ENCODE measurements at regions not wholly inside any gene's neighbourhood (a gene's known extent, or its start where the extent isn't known, plus 50 kb on each side); places are given as distances from the start of the nearest gene placed in this dataset.

DNA sequence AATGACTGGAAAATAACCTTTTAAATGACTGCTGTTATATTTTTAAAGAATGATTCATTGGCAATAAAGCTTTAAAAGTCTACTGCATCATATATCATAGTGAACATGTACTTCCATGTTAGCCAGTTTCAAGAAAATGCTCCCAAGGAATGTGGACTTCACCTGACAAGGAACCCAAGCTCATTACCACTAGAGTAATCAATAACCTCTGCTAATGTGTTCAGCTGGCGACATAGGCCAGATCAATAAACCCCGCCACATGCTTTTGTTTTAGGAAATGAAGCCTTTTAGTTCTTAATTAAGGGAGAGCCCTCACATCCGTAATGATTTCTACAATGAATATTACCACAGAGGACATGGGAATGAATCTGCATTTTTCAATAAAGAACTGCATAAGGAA, 1219.9 kb upstream of the CNTN5 start:
- ChIA-PET SMC1A (ENCODE audit: uncharacterized antibody, unreplicated experiment) (no interaction called here), RAD21 (ENCODE audit: unreplicated experiment) (no interaction called here), POLR2A (no interaction called here), CTCF (interaction anchor here (0.6 kb wide), 1 partner anchor 1162 kb away, joined by 3 read pairs; no protein-coding TSS in a partner anchor)
- H3K4me1 ChIP-seq (ENCODE audit: control insufficient read depth, insufficient read depth, low read length), result no peaks in the 10 kb centered on the region
- H3K79me2 ChIP-seq (ENCODE audit: control insufficient read depth, insufficient read depth, low read length), result no peaks in the 10 kb centered on the region
- H3K4me3 ChIP-seq, result no peak overlapping the region
- WGBS (ENCODE audit: insufficient coverage, insufficient replicate concordance, low lambda C conversion rate, missing lambda C conversion rate), result 12% methylated on average over 3 of the region's 3 CpGs
- no peak for ATAC-seq
- H3K27ac ChIP-seq (ENCODE audit: control insufficient read depth, insufficient read depth), result no peak overlapping the region
- no peak overlapping the region for H3K9ac ChIP-seq (ENCODE audit: control insufficient read depth, insufficient read depth, low read length)
- no peak for FAIRE-seq
- no peaks in the 10 kb centered on the region for H3K9me3 ChIP-seq (replicated peaks; ENCODE audit: control insufficient read depth, insufficient read depth, low read length)
- no peak overlapping the region for H2AFZ ChIP-seq (ENCODE audit: control insufficient read depth, low read depth, low read length)
- in situ Hi-C loops (cut with MboI), result no loop called here
- BruUV-seq (replicated peaks), result no TSS peak
- DNase-seq (ENCODE audit: low read depth, low spot score), result no peak
- no peaks in the 10 kb centered on the region for H3K27me3 ChIP-seq (replicated peaks in 1 of 2; ENCODE audit: control insufficient read depth in 2 of 2, insufficient read depth in 2 of 2, low read length in 1 of 2)
- intact Hi-C loops (cut with micrococcal nuclease; ENCODE audit: unreplicated experiment), result no loop called here
- H3K4me2 ChIP-seq (ENCODE audit: control insufficient read depth, insufficient read depth), result no peak overlapping the region
- no peaks in the 10 kb centered on the region for H4K20me1 ChIP-seq (ENCODE audit: control insufficient read depth, insufficient read depth)
- TF ChIP-seq BMI1 (IDR thresholded peaks at IDR 0.05; ENCODE audit: borderline replicate concordance) (no peak), TCF12 (IDR thresholded peaks at IDR 0.05; ENCODE audit: low read depth, low read length) (no peak), SPI1 (IDR thresholded peaks at IDR 0.05; ENCODE audit: borderline replicate concordance, insufficient read depth, low read depth, low read length) (no peak)
- H3K36me3 ChIP-seq (ENCODE audit: control insufficient read depth in 2 of 2, insufficient read depth in 2 of 2, low read length in 1 of 2), result no peaks in the 10 kb centered on the region

DNA sequence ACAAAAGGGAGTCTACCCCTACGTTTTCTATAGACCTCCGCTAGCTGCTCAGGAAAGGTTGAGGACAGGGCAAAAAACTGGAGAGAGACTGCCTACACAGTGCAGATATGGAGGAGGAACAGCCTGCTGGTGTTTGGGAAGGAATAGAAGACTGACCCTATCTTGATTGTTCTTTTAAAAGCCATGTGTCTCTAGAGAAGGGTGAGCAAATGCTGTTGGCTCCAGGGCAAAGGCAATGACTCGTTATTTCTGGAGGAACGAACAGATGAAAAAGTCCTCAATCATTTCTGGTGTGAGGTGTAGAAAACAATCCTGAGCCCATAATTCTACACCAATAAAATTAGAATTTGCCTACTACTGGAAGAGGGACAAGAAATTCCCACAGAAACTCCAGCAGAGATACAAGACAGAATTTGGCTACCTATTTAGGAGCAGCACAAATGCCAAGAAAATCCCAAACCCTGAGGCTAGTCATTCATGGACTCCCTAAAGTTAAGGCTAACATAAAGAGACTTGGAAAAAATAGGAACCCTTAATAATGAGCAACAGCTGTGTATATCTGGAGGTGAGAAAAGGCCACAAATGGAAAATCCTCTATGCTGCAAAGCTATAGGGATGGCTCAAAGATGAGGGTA, 1206.3 kb upstream of the CNTN5 start:
- 7% methylated on average over 4 of the region's 4 CpGs for WGBS (ENCODE audit: insufficient coverage, insufficient replicate concordance, low lambda C conversion rate, missing lambda C conversion rate)
- SMC1A ChIA-PET (ENCODE audit: uncharacterized antibody, unreplicated experiment), result no interaction called here
- intact Hi-C loops (cut with micrococcal nuclease; ENCODE audit: unreplicated experiment) (no loop called here), in situ Hi-C loops (cut with MboI) (no loop called here)
- H3K27ac ChIP-seq (ENCODE audit: control insufficient read depth, insufficient read depth), result no peak overlapping the region
- H3K27me3 ChIP-seq (replicated peaks in 1 of 2; ENCODE audit: control insufficient read depth in 2 of 2, insufficient read depth in 2 of 2, low read length in 1 of 2), result no peaks in the 10 kb centered on the region
- H3K4me3 ChIP-seq, result no peak overlapping the region
- DNase-seq (ENCODE audit: low read depth, low spot score) (no peak), ATAC-seq (no peak), FAIRE-seq (no peak)
- no TSS peak for BruUV-seq (replicated peaks)
- H3K9ac ChIP-seq (ENCODE audit: control insufficient read depth, insufficient read depth, low read length), result no peak overlapping the region
- CTCF ChIA-PET, result no interaction called here
- H2AFZ ChIP-seq (ENCODE audit: control insufficient read depth, low read depth, low read length), result no peak overlapping the region
- no peak overlapping the region for H3K4me2 ChIP-seq (ENCODE audit: control insufficient read depth, insufficient read depth)
- POLR2A ChIA-PET, result no interaction called here
- TF ChIP-seq KDM1A (IDR thresholded peaks at IDR 0.05; ENCODE audit: borderline replicate concordance) (no peak), FOXM1 (IDR thresholded peaks at IDR 0.05; ENCODE audit: low read depth, low read length) (no peak), CBX5 (IDR thresholded peaks at IDR 0.05; ENCODE audit: low read depth) (no peak), STAT1 (conservative IDR thresholded peaks at IDR 0.05) (no peak), TCF3 (IDR thresholded peaks at IDR 0.05; ENCODE audit: borderline replicate concordance, insufficient read depth, low read depth, low read length) (no peak), CHD2 (IDR thresholded peaks at IDR 0.05; ENCODE audit: borderline replicate concordance, low read depth, low read length) (no peak), RAD51 (IDR thresholded peaks at IDR 0.05) (no peak), DPF2 (IDR thresholded peaks at IDR 0.05) (no peak), KAT2A (conservative IDR thresholded peaks at IDR 0.05; ENCODE audit: control insufficient read depth, low read depth, low read length) (no peak)
- TF ChIP-seq, protein P1, sequence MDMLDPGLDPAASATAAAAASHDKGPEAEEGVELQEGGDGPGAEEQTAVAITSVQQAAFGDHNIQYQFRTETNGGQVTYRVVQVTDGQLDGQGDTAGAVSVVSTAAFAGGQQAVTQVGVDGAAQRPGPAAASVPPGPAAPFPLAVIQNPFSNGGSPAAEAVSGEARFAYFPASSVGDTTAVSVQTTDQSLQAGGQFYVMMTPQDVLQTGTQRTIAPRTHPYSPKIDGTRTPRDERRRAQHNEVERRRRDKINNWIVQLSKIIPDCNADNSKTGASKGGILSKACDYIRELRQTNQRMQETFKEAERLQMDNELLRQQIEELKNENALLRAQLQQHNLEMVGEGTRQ (IDR thresholded peaks at IDR 0.05; ENCODE audit: borderline replicate concordance, low read depth, low read length), result no peak
- H4K20me1 ChIP-seq (ENCODE audit: control insufficient read depth, insufficient read depth), result no peaks in the 10 kb centered on the region
- no peaks in the 10 kb centered on the region for H3K9me3 ChIP-seq (replicated peaks; ENCODE audit: control insufficient read depth, insufficient read depth, low read length)
- H3K79me2 ChIP-seq (ENCODE audit: control insufficient read depth, insufficient read depth, low read length), result no peaks in the 10 kb centered on the region
- no peaks in the 10 kb centered on the region for H3K36me3 ChIP-seq (ENCODE audit: control insufficient read depth in 2 of 2, insufficient read depth in 2 of 2, low read length in 1 of 2)
- no peaks in the 10 kb centered on the region for H3K4me1 ChIP-seq (ENCODE audit: control insufficient read depth, insufficient read depth, low read length)
- RAD21 ChIA-PET (ENCODE audit: unreplicated experiment), result no interaction called here

Measured in GM12878 (cell line).